ENCODE measurements at regions not wholly inside any gene's neighbourhood (a gene's known extent, or its start where the extent isn't known, plus 50 kb on each side); places are given as distances from the start of the nearest gene placed in this dataset.

DNA sequence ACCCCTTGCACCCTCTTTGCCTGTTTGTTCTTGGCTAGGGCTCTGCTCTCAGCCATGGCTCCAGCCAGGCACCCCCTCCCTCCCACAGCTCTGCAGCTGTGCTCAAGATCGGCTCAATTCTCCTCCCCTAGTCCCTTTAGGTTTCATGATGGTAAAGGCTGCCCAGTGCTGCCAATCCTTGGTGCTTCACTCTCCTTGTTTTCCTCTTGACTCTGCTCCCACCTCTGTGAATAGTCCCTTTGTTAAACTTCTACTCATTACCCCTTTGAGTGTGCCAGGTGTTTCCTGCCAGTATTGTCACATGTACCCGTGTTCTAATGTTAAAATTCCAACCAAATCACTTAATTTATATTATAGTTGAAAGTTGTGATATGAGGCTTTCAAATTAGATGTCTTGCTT lies 101.0 kb upstream of the CERS6 start:
- TF ChIP-seq, protein P1, sequence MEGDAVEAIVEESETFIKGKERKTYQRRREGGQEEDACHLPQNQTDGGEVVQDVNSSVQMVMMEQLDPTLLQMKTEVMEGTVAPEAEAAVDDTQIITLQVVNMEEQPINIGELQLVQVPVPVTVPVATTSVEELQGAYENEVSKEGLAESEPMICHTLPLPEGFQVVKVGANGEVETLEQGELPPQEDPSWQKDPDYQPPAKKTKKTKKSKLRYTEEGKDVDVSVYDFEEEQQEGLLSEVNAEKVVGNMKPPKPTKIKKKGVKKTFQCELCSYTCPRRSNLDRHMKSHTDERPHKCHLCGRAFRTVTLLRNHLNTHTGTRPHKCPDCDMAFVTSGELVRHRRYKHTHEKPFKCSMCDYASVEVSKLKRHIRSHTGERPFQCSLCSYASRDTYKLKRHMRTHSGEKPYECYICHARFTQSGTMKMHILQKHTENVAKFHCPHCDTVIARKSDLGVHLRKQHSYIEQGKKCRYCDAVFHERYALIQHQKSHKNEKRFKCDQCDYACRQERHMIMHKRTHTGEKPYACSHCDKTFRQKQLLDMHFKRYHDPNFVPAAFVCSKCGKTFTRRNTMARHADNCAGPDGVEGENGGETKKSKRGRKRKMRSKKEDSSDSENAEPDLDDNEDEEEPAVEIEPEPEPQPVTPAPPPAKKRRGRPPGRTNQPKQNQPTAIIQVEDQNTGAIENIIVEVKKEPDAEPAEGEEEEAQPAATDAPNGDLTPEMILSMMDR (conservative IDR thresholded peaks at IDR 0.05 in 1 of 2, IDR thresholded peaks at IDR 0.05 in 1 of 2; ENCODE audit: extremely low read depth in 1 of 2, insufficient read depth in 1 of 2, low read depth in 1 of 2, low read length in 2 of 2), result no peak
- no peak for TF ChIP-seq EZH2 (IDR thresholded peaks at IDR 0.05; ENCODE audit: borderline replicate concordance, low read length)
